Astrocyte (in vitro differentiated cells and primary cell): ENCODE measurements at regions not wholly inside any gene's neighbourhood (a gene's known extent, or its start where the extent isn't known, plus 50 kb on each side); places are given as distances from the start of the nearest gene placed in this dataset.

Experiments
- DNase-seq: peaks from one replicate; pipeline ENCODE4 v3.0.0-alpha.2; 2010; ENCODE audit warnings: low read depth
- FAIRE-seq: peaks from 2 replicates; lab custom pipeline; 2011; peaks lifted over from hg19 to GRCh38; lab: Jason Lieb, UNC
- H2AFZ ChIP-seq: 2 replicates; pipeline ENCODE4 v1.6.0; 2012; ENCODE audit warnings: low read depth, low read length, inconsistent platforms
- H3K27ac ChIP-seq: 2 replicates; pipeline ENCODE4 v1.5.1; 2011; ENCODE audit warnings: low read depth, low read length, inconsistent platforms
- H3K27me3 ChIP-seq: 2 replicates; pipeline ENCODE4 v1.6.0; 2011; ENCODE audit warnings: low read length, inconsistent platforms; ENCODE audit not compliant: insufficient read depth
- H3K36me3 ChIP-seq: 2 replicates; pipeline ENCODE4 v1.5.1; 2011; ENCODE audit warnings: low read length, inconsistent platforms; ENCODE audit not compliant: insufficient read depth
- H3K4me1 ChIP-seq: 2 replicates; pipeline ENCODE4 v1.5.1; 2011; ENCODE audit warnings: low read length, inconsistent platforms; ENCODE audit not compliant: insufficient read depth
- H3K4me2 ChIP-seq: 2 replicates; pipeline ENCODE4 v1.6.0; 2012; ENCODE audit warnings: low read length, inconsistent platforms
- H3K4me3 ChIP-seq: 2 replicates; pipeline ENCODE4 v1.5.1; 2011; ENCODE audit warnings: low read depth, mild to moderate bottlenecking, low read length, inconsistent platforms; ENCODE audit not compliant: insufficient read depth
- H3K79me2 ChIP-seq: 2 replicates; pipeline ENCODE4 v1.6.0; 2012; ENCODE audit warnings: mild to moderate bottlenecking, low read length, inconsistent platforms; ENCODE audit not compliant: insufficient read depth
- H3K9ac ChIP-seq: 2 replicates; pipeline ENCODE4 v1.6.0; 2012; ENCODE audit warnings: mild to moderate bottlenecking, low read length, inconsistent platforms
- H3K9me3 ChIP-seq: 2 replicates; pipeline ENCODE4 v1.5.1; 2012; ENCODE audit warnings: low read depth, mild to moderate bottlenecking, low read length, inconsistent platforms; ENCODE audit not compliant: insufficient read depth
- H4K20me1 ChIP-seq: 2 replicates; pipeline ENCODE4 v1.6.0; 2012; ENCODE audit warnings: low read length, inconsistent platforms; ENCODE audit not compliant: insufficient read depth
- H3K27ac Mint-ChIP-seq: one replicate; pipeline ENCODE4 v1.8.0; 2021; ENCODE audit warnings: mild to moderate bottlenecking, mixed read lengths; ENCODE audit not compliant: unreplicated experiment
- H3K27me3 Mint-ChIP-seq: one replicate; pipeline ENCODE4 v1.8.0; 2021; ENCODE audit warnings: low read depth, mixed read lengths; ENCODE audit not compliant: unreplicated experiment
- H3K36me3 Mint-ChIP-seq: one replicate; pipeline ENCODE4 v1.8.0; 2021; ENCODE audit warnings: low read depth, mixed read lengths; ENCODE audit not compliant: unreplicated experiment
- H3K4me1 Mint-ChIP-seq: one replicate; pipeline ENCODE4 v1.8.0; 2021; ENCODE audit warnings: low read depth, mixed read lengths; ENCODE audit not compliant: unreplicated experiment
- H3K4me3 Mint-ChIP-seq: one replicate; pipeline ENCODE4 v1.8.0; 2021; ENCODE audit warnings: mild to moderate bottlenecking, moderate library complexity, mixed read lengths; ENCODE audit not compliant: unreplicated experiment
- H3K9me3 Mint-ChIP-seq: one replicate; pipeline ENCODE4 v1.8.0; 2021; ENCODE audit warnings: mild to moderate bottlenecking, mixed read lengths; ENCODE audit not compliant: unreplicated experiment
- EZH2 ChIP-seq: IDR thresholded peaks from 2 replicates; pipeline ENCODE4 v1.6.1; 2012; ENCODE audit warnings: mild to moderate bottlenecking, low read length, inconsistent platforms; ENCODE audit not compliant: insufficient read depth
- TF ChIP-seq, protein P1 (sequence below): IDR thresholded peaks from 2 replicates; pipeline ENCODE4 v1.5.1; 2011; ENCODE audit warnings: low read depth, mild to moderate bottlenecking, inconsistent platforms, low read length, moderate library complexity; ENCODE audit not compliant: insufficient read depth

DNA sequence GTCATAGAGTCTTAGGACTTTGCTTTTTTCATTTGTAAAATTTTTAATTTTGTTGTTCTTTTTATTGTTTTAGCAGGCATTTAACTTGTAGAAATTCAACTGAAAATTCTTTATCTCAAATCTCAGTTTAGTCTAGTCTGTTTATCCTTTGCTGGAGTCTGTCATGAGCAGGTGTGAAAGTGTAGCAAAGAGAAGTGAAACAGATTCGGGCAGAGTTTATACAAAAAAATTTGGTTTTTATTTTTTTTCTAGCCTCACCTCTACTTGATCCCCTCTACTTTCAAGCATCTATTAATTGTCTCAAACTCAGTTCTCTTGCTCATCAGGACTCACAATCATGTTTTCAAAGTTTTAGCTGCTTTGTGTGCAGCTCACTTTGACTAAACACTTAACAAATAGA lies 655.2 kb downstream of the HDGFL1 start:
- peaks cover 7% of the 10 kb centered on the region for H3K9me3 Mint-ChIP-seq
- Histone ChIP-seq H4K20me1 (no peaks in the 10 kb centered on the region), H3K4me3 (no peak overlapping the region), H2AFZ (no peak overlapping the region), H3K79me2 (no peaks in the 10 kb centered on the region), H3K27me3 (no peaks in the 10 kb centered on the region), H3K4me1 (no peaks in the 10 kb centered on the region), H3K9ac (no peak overlapping the region), H3K9me3 (no peaks in the 10 kb centered on the region), H3K4me2 (no peak overlapping the region), H3K27ac (no peak overlapping the region), H3K36me3 (no peaks in the 10 kb centered on the region)
- no peak overlapping the region for H3K4me3 Mint-ChIP-seq
- TF ChIP-seq, protein P1, sequence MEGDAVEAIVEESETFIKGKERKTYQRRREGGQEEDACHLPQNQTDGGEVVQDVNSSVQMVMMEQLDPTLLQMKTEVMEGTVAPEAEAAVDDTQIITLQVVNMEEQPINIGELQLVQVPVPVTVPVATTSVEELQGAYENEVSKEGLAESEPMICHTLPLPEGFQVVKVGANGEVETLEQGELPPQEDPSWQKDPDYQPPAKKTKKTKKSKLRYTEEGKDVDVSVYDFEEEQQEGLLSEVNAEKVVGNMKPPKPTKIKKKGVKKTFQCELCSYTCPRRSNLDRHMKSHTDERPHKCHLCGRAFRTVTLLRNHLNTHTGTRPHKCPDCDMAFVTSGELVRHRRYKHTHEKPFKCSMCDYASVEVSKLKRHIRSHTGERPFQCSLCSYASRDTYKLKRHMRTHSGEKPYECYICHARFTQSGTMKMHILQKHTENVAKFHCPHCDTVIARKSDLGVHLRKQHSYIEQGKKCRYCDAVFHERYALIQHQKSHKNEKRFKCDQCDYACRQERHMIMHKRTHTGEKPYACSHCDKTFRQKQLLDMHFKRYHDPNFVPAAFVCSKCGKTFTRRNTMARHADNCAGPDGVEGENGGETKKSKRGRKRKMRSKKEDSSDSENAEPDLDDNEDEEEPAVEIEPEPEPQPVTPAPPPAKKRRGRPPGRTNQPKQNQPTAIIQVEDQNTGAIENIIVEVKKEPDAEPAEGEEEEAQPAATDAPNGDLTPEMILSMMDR = no peak
- no peak for TF ChIP-seq EZH2
- H3K4me1 Mint-ChIP-seq = no peaks in the 10 kb centered on the region
- DNase-seq (no peak), FAIRE-seq (no peak)
- H3K36me3 Mint-ChIP-seq = no peaks in the 10 kb centered on the region
- H3K27ac Mint-ChIP-seq = no peak overlapping the region
- H3K27me3 Mint-ChIP-seq = no peaks in the 10 kb centered on the region

DNA sequence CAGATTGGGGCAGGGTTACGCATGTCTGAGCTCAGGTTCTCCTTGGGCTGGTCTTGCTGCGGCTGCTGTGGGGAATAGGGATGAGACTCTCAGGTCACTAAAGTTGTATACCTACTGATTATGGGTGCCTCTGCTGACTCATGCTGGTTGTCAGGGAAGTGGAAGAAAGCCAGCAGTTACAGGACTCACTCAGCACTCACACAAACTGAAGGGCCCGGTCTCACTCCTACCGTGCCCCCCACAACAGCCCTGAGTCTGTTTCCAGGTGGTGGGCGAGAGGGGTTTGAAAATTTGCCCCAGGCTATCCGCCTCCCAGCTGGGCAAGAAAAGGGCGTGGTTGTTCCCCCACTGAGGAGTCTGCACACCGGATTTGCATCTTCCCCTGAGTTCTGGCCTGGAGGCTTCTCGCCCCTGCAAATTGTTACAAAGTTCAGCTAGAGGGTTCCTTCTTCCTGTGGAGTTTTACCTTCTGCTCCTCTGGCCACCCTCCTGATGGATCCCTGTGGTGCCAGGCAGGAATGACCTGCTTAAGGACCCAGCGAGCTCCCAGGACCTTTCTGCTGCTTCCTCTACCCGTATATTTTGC lies 659.2 kb downstream of the HDGFL1 start:
- DNase-seq (peak; percentile 11), FAIRE-seq (no peak)
- Histone ChIP-seq H3K79me2 (no peaks in the 10 kb centered on the region), H2AFZ (no peak overlapping the region), H3K27me3 (no peaks in the 10 kb centered on the region), H3K4me1 (no peaks in the 10 kb centered on the region), H4K20me1 (no peaks in the 10 kb centered on the region), H3K9me3 (no peaks in the 10 kb centered on the region), H3K4me3 (no peak overlapping the region), H3K36me3 (no peaks in the 10 kb centered on the region), H3K9ac (no peak overlapping the region), H3K27ac (no peak overlapping the region), H3K4me2 (no peak overlapping the region)
- Mint-ChIP-seq H3K27me3 (no peaks in the 10 kb centered on the region), H3K9me3 (peaks cover 7% of the 10 kb centered on the region), H3K36me3 (no peaks in the 10 kb centered on the region), H3K27ac (no peak overlapping the region), H3K4me3 (no peak overlapping the region), H3K4me1 (no peaks in the 10 kb centered on the region)
- TF ChIP-seq EZH2 = no peak
- TF ChIP-seq, protein P1 = no peak

DNA sequence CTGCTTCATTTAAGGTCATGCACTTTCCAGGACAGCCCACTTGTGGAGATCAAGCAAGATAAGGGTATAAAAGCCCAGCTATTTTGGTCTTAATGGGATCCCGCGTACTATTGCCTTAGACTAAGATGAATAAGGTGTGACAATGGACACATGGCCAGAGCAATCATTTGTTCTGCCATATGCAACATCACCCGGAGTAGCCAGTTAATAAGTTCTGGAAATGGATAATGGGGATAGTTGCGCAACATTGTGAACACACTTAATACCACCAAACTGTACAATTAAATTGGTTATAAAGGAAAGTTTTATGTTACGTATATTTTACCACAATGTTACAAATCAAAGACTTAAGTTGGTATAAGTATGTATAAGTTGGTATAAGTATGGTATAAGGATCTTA lies 674.5 kb downstream of the HDGFL1 start:
- H3K27ac ChIP-seq = no peak overlapping the region
- no peaks in the 10 kb centered on the region for H3K36me3 Mint-ChIP-seq
- no peak overlapping the region for H3K4me3 Mint-ChIP-seq

More for the DNA sequence above, 674.5 kb downstream of the HDGFL1 start:
- Histone ChIP-seq H3K27me3 (no peaks in the 10 kb centered on the region), H3K4me3 (no peak overlapping the region), H2AFZ (no peak overlapping the region), H3K79me2 (no peaks in the 10 kb centered on the region), H3K4me2 (no peak overlapping the region), H3K36me3 (no peaks in the 10 kb centered on the region), H3K9ac (no peak overlapping the region), H3K4me1 (no peaks in the 10 kb centered on the region), H4K20me1 (no peaks in the 10 kb centered on the region), H3K9me3 (no peaks in the 10 kb centered on the region)
- H3K27ac Mint-ChIP-seq = no peak overlapping the region
- no peak for FAIRE-seq
- H3K9me3 Mint-ChIP-seq = no peaks in the 10 kb centered on the region
- no peaks in the 10 kb centered on the region for H3K27me3 Mint-ChIP-seq
- peaks cover 2% of the 10 kb centered on the region for H3K4me1 Mint-ChIP-seq
- no peak for DNase-seq
- TF ChIP-seq, protein P1 = no peak
- no peak for TF ChIP-seq EZH2
